K562 (cell line): ENCODE measurements at regions not wholly inside any gene's neighbourhood (a gene's known extent, or its start where the extent isn't known, plus 50 kb on each side); places are given as distances from the start of the nearest gene placed in this dataset.

Experiments used
- ATAC-seq: fragments of 200-7000 bp; cut with Tn5 transposase; 3 replicates; pipeline ENCODE4 v1.9.1; 2020; ENCODE audit warnings: moderate library complexity
- BruUV-seq: library from RNA; stranded (reverse); fragments of 400-500 nt; replicated peaks from 2 replicates; lab custom pipeline; 2021; lab: Mats Ljungman, UMichigan
- CTCF ChIA-PET: fragments of 300-600 bp; formaldehyde crosslinking; extraction: SDS; loops from one replicate; lab custom pipeline; 2021; ENCODE audit warnings: low intra/inter-chr PET ratio; lab: Yijun Ruan, JAX
- POLR2A ChIA-PET: fragments of 300-600, 350-650 bp; sonication (Branson Sonifier 250); formaldehyde crosslinking; extraction: SDS; loops from one replicate; lab custom pipeline; 2021; ENCODE audit warnings: antibody characterized with exemption, inconsistent platforms; lab: Yijun Ruan, JAX
- DNase-seq, 4 experiments: peaks; one replicate each; pipeline versions ENCODE4 v3.0.0 to v3.0.0-alpha.2; 2011 to 2018; ENCODE audit warnings: low spot score in 3 of 4, mixed read lengths in 3 of 4; ENCODE audit errors: extremely low read depth in 1 of 4
- FAIRE-seq: peaks from 2 replicates; lab custom pipeline; 2011; peaks lifted over from hg19 to GRCh38; lab: Jason Lieb, UNC
- H2AFZ ChIP-seq: 2 replicates; pipeline ENCODE4 v1.6.0; 2011; ENCODE audit warnings: low read depth, low read length, control low read depth, inconsistent platforms
- H3K27ac ChIP-seq: fragments of 200-600 bp; 3 replicates; pipeline ENCODE4 v1.8.0; 2011; ENCODE audit warnings: low read depth, mild to moderate bottlenecking, control low read depth, inconsistent platforms, low read length, moderate library complexity, mixed read lengths; ENCODE audit errors: extremely low read depth
- H3K27me3 ChIP-seq, 2 experiments: fragments of 300-600 bp in 1 of 2; 2 replicates in 1 of 2; 3 replicates in 1 of 2; pipeline versions ENCODE4 v1.6.0 to v1.8.0; 2011; ENCODE audit warnings: inconsistent platforms in 2 of 2, low read length in 2 of 2, mild to moderate bottlenecking in 1 of 2, mixed read lengths in 1 of 2, moderate library complexity in 1 of 2; ENCODE audit not compliant: control insufficient read depth in 2 of 2, insufficient read depth in 2 of 2
- H3K36me3 ChIP-seq: fragments of 300-600 bp; 3 replicates; pipeline ENCODE4 v1.8.0; 2011; ENCODE audit warnings: mild to moderate bottlenecking, low read length, inconsistent platforms; ENCODE audit not compliant: control insufficient read depth, insufficient read depth
- H3K4me1 ChIP-seq, 2 experiments: fragments of 200-600 bp in 1 of 2; replicated peaks in 1 of 2; 2 replicates in 1 of 2; 3 replicates in 1 of 2; pipeline versions ENCODE4 v1.5.1 to v1.8.0; 2011; ENCODE audit warnings: inconsistent platforms in 2 of 2, low read length in 2 of 2, mild to moderate bottlenecking in 1 of 2, mixed read lengths in 1 of 2, moderate library complexity in 1 of 2; ENCODE audit not compliant: control insufficient read depth in 2 of 2, insufficient read depth in 2 of 2
- H3K4me2 ChIP-seq: 2 replicates; pipeline ENCODE4 v1.6.1; 2011; ENCODE audit warnings: low read length, control low read depth, inconsistent platforms, mixed read lengths; ENCODE audit not compliant: insufficient read depth
- H3K4me3 ChIP-seq: fragments of 200-600 bp; sonication (generic), shearing (Covaris generic); 2 replicates; pipeline ENCODE4 v1.5.1; 2016; ENCODE audit warnings: control low read depth, inconsistent platforms
- H3K79me2 ChIP-seq: fragments of 200-600 bp; 3 replicates; pipeline ENCODE4 v1.8.0; 2011; ENCODE audit warnings: low read length, inconsistent platforms; ENCODE audit not compliant: control insufficient read depth, insufficient read depth
- H3K9ac ChIP-seq, 2 experiments: 2 replicates each; pipeline versions ENCODE4 v1.6.0 to v1.6.1; 2011; ENCODE audit warnings: low read depth in 2 of 2, low read length in 2 of 2, control low read depth in 1 of 2, inconsistent platforms in 1 of 2, mild to moderate bottlenecking in 1 of 2, mixed read lengths in 1 of 2; ENCODE audit not compliant: insufficient read depth in 1 of 2
- H3K9me1 ChIP-seq: one replicate; pipeline ENCODE4 v1.6.0; 2011; ENCODE audit warnings: inconsistent platforms, mild to moderate bottlenecking, low read length, moderate library complexity; ENCODE audit not compliant: control insufficient read depth, insufficient read depth
- H3K9me3 ChIP-seq: replicated peaks from 2 replicates; pipeline ENCODE4 v1.5.1; 2011; ENCODE audit warnings: low read depth, low read length, inconsistent platforms; ENCODE audit not compliant: control insufficient read depth, insufficient read depth
- H4K20me1 ChIP-seq: replicated peaks from 2 replicates; pipeline ENCODE4 v1.6.1; 2011; ENCODE audit warnings: low read length, inconsistent platforms, mixed read lengths; ENCODE audit not compliant: control insufficient read depth, insufficient read depth
- CBFA2T2 ChIP-seq: fragments of 450-650 bp; conservative IDR thresholded peaks from 2 replicates; pipeline ENCODE4 v1.6.1; 2017; ENCODE audit warnings: mild to moderate bottlenecking
- DMBX1 ChIP-seq: fragments of 250-450 bp; sonication (Bioruptor Pico); IDR thresholded peaks from 2 replicates; pipeline ENCODE4 v1.8.0; 2022; ENCODE audit warnings: inconsistent platforms, mild to moderate bottlenecking, moderate library complexity, borderline replicate concordance
- ETV1 ChIP-seq: fragments of 450-650 bp; conservative IDR thresholded peaks from 2 replicates; pipeline ENCODE4 v1.6.1; 2016; ENCODE audit warnings: missing genetic modification characterization, control low read depth, low read depth, missing compliant biosample characterization
- GTF2E2 ChIP-seq: fragments of 200-800 bp; sonication (Bioruptor generic); IDR thresholded peaks from 2 replicates; pipeline ENCODE4 v1.6.1; 2016; ENCODE audit warnings: missing genetic modification characterization, missing compliant biosample characterization
- NCOR1 ChIP-seq: fragments of 450-650 bp; IDR thresholded peaks from 2 replicates; pipeline ENCODE4 v1.6.1; 2016; ENCODE audit warnings: mild to moderate bottlenecking, moderate library complexity
- POLR2B ChIP-seq: fragments of 450-650 bp; IDR thresholded peaks from 2 replicates; pipeline ENCODE4 v1.6.1; 2018; ENCODE audit warnings: low read depth; ENCODE audit not compliant: partially characterized antibody
- PYGO2 ChIP-seq: fragments of 450-650 bp; IDR thresholded peaks from 2 replicates; pipeline ENCODE4 v1.6.1; 2016; ENCODE audit warnings: mild to moderate bottlenecking, missing genetic modification characterization, moderate library complexity, missing compliant biosample characterization
- TCF7 ChIP-seq: sonication (generic); IDR thresholded peaks from 2 replicates; pipeline ENCODE4 v1.6.1; 2016; ENCODE audit warnings: antibody characterized with exemption, borderline replicate concordance
- ZNF57 ChIP-seq: fragments of 450-650 bp; formaldehyde crosslinking; IDR thresholded peaks from 2 replicates; pipeline ENCODE4 v1.4.0; 2020; ENCODE audit warnings: mild to moderate bottlenecking, moderate library complexity
- ZNF586 ChIP-seq: fragments of 450-650 bp; formaldehyde crosslinking; conservative IDR thresholded peaks from 2 replicates; pipeline ENCODE4 v1.4.0; 2020; ENCODE audit warnings: mild to moderate bottlenecking, moderate library complexity
- ZNF717 ChIP-seq: fragments of 250-450 bp; sonication (Bioruptor Pico); IDR thresholded peaks from 2 replicates; pipeline ENCODE4 v1.5.0; 2021
- WGBS: fragments of 100-300 bp; shearing (Covaris generic); methylation state at CpG from one replicate; pipeline ENCODE4 v1.1.6; 2016; ENCODE audit warnings: low coverage, mixed read lengths; ENCODE audit not compliant: insufficient coverage; ENCODE audit errors: missing lambda C conversion rate; 5-methylcytosine and 5-hydroxymethylcytosine counted together
- in situ Hi-C: fragments of 300-500 bp; cut with MboI; formaldehyde crosslinking; loops from 4 replicates; pipeline ENCODE4 v1.15.0; 2018; ENCODE audit warnings: inconsistent platforms, mixed read lengths
- intact Hi-C: fragments of 100-400 bp; cut with micrococcal nuclease; formaldehyde crosslinking; loops from 2 replicates; pipeline ENCODE4 v1.14.2; 2022
- TF ChIP-seq, protein P1 (sequence below): fragments of 250-450 bp; sonication (Bioruptor Pico); IDR thresholded peaks from 2 replicates; pipeline ENCODE4 v1.8.0; 2022; ENCODE audit warnings: moderate library complexity, mild to moderate bottlenecking, inconsistent platforms
- TF ChIP-seq, protein P2 (sequence below): fragments of 250-450 bp; sonication (Bioruptor Pico); IDR thresholded peaks from 2 replicates; pipeline ENCODE4 v1.5.0; 2020; ENCODE audit warnings: mild to moderate bottlenecking

DNA sequence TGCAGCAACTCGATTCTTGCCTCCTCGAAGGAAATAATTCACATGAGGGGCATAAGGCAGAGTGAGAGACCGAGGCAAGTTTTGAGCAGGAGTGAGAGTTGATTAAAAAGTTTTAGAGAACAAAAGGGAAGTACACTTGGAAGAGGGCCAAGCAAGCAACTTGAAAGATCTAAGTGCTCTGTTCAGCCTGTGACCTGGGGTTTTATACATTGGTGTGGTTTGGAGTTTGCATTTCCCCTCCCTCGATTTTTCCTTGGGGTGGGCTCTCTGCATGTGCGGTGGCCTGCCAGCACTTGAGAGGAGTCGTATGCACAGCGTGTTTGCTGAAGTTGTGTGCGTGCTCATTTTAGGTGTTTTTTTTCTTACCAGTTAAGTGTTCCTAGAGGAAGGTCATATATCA is 356.4 kb downstream of the KLHL4 start:
- in situ Hi-C loops (no loop called here), intact Hi-C loops (no loop called here)
- ChIA-PET CTCF (no interaction called here), POLR2A (no interaction called here)
- Histone ChIP-seq H4K20me1 (no peaks in the 10 kb centered on the region), H3K27me3 (no peaks in the 10 kb centered on the region), H3K27ac (no peak overlapping the region), H3K4me1 (no peaks in the 10 kb centered on the region), H3K4me2 (no peak overlapping the region), H3K9me1 (no peaks in the 10 kb centered on the region), H3K36me3 (no peaks in the 10 kb centered on the region), H3K9me3 (no peaks in the 10 kb centered on the region), H3K79me2 (no peaks in the 10 kb centered on the region), H3K4me3 (no peak overlapping the region), H3K9ac (no peak overlapping the region), H2AFZ (no peak overlapping the region)
- WGBS: 0% methylated on average over 6 of the region's 8 CpGs
- ATAC-seq (no peak), DNase-seq (no peak), FAIRE-seq (no peak)
- TF ChIP-seq ETV1 (tag) (no peak), DMBX1 (CRISPR knock-in tag) (no peak), ZNF717 (CRISPR knock-in tag) (no peak), POLR2B (no peak), TCF7 (no peak), PYGO2 (tag) (no peak), ZNF57 (CRISPR knock-in tag) (no peak), ZNF586 (CRISPR knock-in tag) (no peak), CBFA2T2 (no peak), NCOR1 (no peak), GTF2E2 (tag) (no peak)
- TF ChIP-seq, protein P1, sequence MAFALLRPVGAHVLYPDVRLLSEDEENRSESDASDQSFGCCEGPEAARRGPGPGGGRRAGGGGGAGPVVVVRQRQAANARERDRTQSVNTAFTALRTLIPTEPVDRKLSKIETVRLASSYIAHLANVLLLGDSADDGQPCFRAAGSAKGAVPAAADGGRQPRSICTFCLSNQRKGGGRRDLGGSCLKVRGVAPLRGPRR (CRISPR knock-in tag): no peak
- TF ChIP-seq, protein P2, sequence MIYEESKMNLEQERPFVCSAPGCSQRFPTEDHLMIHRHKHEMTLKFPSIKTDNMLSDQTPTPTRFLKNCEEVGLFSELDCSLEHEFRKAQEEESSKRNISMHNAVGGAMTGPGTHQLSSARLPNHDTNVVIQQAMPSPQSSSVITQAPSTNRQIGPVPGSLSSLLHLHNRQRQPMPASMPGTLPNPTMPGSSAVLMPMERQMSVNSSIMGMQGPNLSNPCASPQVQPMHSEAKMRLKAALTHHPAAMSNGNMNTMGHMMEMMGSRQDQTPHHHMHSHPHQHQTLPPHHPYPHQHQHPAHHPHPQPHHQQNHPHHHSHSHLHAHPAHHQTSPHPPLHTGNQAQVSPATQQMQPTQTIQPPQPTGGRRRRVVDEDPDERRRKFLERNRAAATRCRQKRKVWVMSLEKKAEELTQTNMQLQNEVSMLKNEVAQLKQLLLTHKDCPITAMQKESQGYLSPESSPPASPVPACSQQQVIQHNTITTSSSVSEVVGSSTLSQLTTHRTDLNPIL (CRISPR knock-in tag): no peak
- BruUV-seq: no TSS peak
